ENCODE measurements at regions not wholly inside any gene's neighbourhood (a gene's known extent, or its start where the extent isn't known, plus 50 kb on each side); places are given as distances from the start of the nearest gene placed in this dataset.

DNA sequence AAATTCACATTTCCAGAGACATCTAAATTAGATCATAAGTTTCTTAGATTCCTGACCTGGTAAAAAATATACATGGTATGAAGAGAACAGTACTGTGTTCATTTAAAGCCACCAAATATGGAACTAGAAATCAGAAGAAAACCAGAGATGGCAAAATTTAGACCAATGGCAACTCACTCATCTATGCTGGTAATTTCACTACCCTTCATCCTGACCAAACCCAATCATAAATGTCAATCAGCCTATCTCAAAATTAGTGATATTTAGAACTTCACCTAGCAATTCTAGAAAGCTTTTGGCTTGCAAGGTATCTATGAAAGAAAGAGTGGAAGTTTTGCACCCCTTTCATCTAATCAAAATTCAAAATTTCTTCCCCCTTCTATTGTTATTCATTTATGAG, 107.7 kb downstream of the NIBAN1 start:
- no peak for TF ChIP-seq POLR2A (IDR thresholded peaks at IDR 0.05)
- TF ChIP-seq, protein P1, sequence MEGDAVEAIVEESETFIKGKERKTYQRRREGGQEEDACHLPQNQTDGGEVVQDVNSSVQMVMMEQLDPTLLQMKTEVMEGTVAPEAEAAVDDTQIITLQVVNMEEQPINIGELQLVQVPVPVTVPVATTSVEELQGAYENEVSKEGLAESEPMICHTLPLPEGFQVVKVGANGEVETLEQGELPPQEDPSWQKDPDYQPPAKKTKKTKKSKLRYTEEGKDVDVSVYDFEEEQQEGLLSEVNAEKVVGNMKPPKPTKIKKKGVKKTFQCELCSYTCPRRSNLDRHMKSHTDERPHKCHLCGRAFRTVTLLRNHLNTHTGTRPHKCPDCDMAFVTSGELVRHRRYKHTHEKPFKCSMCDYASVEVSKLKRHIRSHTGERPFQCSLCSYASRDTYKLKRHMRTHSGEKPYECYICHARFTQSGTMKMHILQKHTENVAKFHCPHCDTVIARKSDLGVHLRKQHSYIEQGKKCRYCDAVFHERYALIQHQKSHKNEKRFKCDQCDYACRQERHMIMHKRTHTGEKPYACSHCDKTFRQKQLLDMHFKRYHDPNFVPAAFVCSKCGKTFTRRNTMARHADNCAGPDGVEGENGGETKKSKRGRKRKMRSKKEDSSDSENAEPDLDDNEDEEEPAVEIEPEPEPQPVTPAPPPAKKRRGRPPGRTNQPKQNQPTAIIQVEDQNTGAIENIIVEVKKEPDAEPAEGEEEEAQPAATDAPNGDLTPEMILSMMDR (IDR thresholded peaks at IDR 0.05), result no peak

Measured in uterus (tissue), 2 donors.